Trophoblast cell (in vitro differentiated cells and primary cell): ENCODE measurements at regions not wholly inside any gene's neighbourhood (a gene's known extent, or its start where the extent isn't known, plus 50 kb on each side); places are given as distances from the start of the nearest gene placed in this dataset.

Experiments
- DNase-seq, 2 donors: peaks; one replicate each; pipeline ENCODE4 v3.0.0-alpha.2; 2016
- H2AFZ ChIP-seq: 2 replicates; pipeline ENCODE4 v1.6.1; 2013; ENCODE audit warnings: low read length, moderate library complexity, mild to moderate bottlenecking; ENCODE audit not compliant: insufficient read depth, poor library complexity
- H2AK5ac ChIP-seq: 2 replicates; pipeline ENCODE4 v1.6.1; 2013; ENCODE audit warnings: mild to moderate bottlenecking, low read length
- H2BK120ac ChIP-seq: 2 replicates; pipeline ENCODE4 v1.6.1; 2013; ENCODE audit warnings: low read length, mild to moderate bottlenecking, moderate library complexity; ENCODE audit not compliant: insufficient read depth, poor library complexity
- H2BK12ac ChIP-seq: 2 replicates; pipeline ENCODE4 v1.6.1; 2013; ENCODE audit warnings: mild to moderate bottlenecking, low read length, moderate library complexity
- H2BK5ac ChIP-seq: 2 replicates; pipeline ENCODE4 v1.6.1; 2013; ENCODE audit warnings: low read length, low read depth, moderate library complexity, mild to moderate bottlenecking; ENCODE audit not compliant: poor library complexity
- H3K14ac ChIP-seq: 2 replicates; pipeline ENCODE4 v1.6.1; 2013; ENCODE audit warnings: mild to moderate bottlenecking, low read length
- H3K18ac ChIP-seq: 2 replicates; pipeline ENCODE4 v1.6.1; 2013; ENCODE audit warnings: mild to moderate bottlenecking, low read length
- H3K23ac ChIP-seq: 2 replicates; pipeline ENCODE4 v1.6.1; 2013; ENCODE audit warnings: low read length
- H3K27ac ChIP-seq: 2 replicates; pipeline ENCODE4 v1.5.1; 2013; ENCODE audit warnings: low read depth, mild to moderate bottlenecking, inconsistent platforms, low read length, moderate library complexity
- H3K27me3 ChIP-seq: 2 replicates; pipeline ENCODE4 v1.6.1; 2013; ENCODE audit warnings: inconsistent platforms, mild to moderate bottlenecking, low read length, moderate library complexity; ENCODE audit not compliant: insufficient read depth
- H3K36me3 ChIP-seq, 2 experiments: 1 replicate in 1 of 2; 2 replicates in 1 of 2; pipeline ENCODE4 v1.6.1; 2013; ENCODE audit warnings: low read length in 2 of 2, mild to moderate bottlenecking in 2 of 2, moderate library complexity in 1 of 2; ENCODE audit not compliant: insufficient read depth in 2 of 2, control insufficient read depth in 1 of 2
- H3K4ac ChIP-seq: 2 replicates; pipeline ENCODE4 v1.6.1; 2013; ENCODE audit warnings: low read depth, mild to moderate bottlenecking, low read length, moderate library complexity
- H3K4me1 ChIP-seq, 2 experiments: 1 replicate in 1 of 2; 2 replicates in 1 of 2; pipeline ENCODE4 v1.6.1; 2013; ENCODE audit warnings: low read length in 2 of 2, mild to moderate bottlenecking in 2 of 2, moderate library complexity in 1 of 2; ENCODE audit not compliant: insufficient read depth in 2 of 2, control insufficient read depth in 1 of 2
- H3K4me2 ChIP-seq: 2 replicates; pipeline ENCODE4 v1.6.1; 2013; ENCODE audit warnings: inconsistent platforms, mild to moderate bottlenecking, low read length, moderate library complexity
- H3K4me3 ChIP-seq: 2 replicates; pipeline ENCODE4 v1.5.1; 2013; ENCODE audit warnings: mild to moderate bottlenecking, low read depth, low read length, inconsistent platforms
- H3K79me1 ChIP-seq: one replicate; pipeline ENCODE4 v1.6.1; 2013; ENCODE audit warnings: low read length
- H3K79me2 ChIP-seq: 2 replicates; pipeline ENCODE4 v1.6.1; 2013; ENCODE audit warnings: low read length, mild to moderate bottlenecking; ENCODE audit not compliant: control insufficient read depth, insufficient read depth, poor library complexity
- H3K9ac ChIP-seq: 2 replicates; pipeline ENCODE4 v1.6.1; 2013; ENCODE audit warnings: mild to moderate bottlenecking, low read length
- H3K9me3 ChIP-seq: 2 replicates; pipeline ENCODE4 v1.6.1; 2013; ENCODE audit warnings: low read depth, mild to moderate bottlenecking, control low read depth, inconsistent platforms, low read length; ENCODE audit not compliant: insufficient read depth
- H4K12ac ChIP-seq: 2 replicates; pipeline ENCODE4 v1.6.1; 2013; ENCODE audit warnings: low read depth, mild to moderate bottlenecking, low read length, moderate library complexity
- H4K8ac ChIP-seq: 2 replicates; pipeline ENCODE4 v1.6.1; 2013; ENCODE audit warnings: low read depth, mild to moderate bottlenecking, low read length, moderate library complexity
- H4K91ac ChIP-seq: one replicate; pipeline ENCODE4 v1.6.1; 2013; ENCODE audit warnings: low read depth, mild to moderate bottlenecking, low read length, moderate library complexity
- WGBS: extraction: QIAGEN DNeasy Blood & Tissue Kit; methylation state at CpG from one replicate; pipeline ENCODE4 v1.1.7; 2013; ENCODE audit warnings: missing lambda C conversion rate; ENCODE audit not compliant: insufficient read length, insufficient coverage; ENCODE audit errors: extremely low coverage; 5-methylcytosine and 5-hydroxymethylcytosine counted together

- H3K14ac ChIP-seq = no peak overlapping the region
- H3K79me1 ChIP-seq = no peaks in the 10 kb centered on the region
- H3K79me2 ChIP-seq = no peaks in the 10 kb centered on the region
- no peak overlapping the region for H4K8ac ChIP-seq
- H4K91ac ChIP-seq = no peak overlapping the region
- H3K36me3 ChIP-seq = no peaks in the 10 kb centered on the region
- H3K18ac ChIP-seq = no peak overlapping the region
- H4K12ac ChIP-seq = no peak overlapping the region
- H2AFZ ChIP-seq = no peak overlapping the region
- no peak overlapping the region for H3K23ac ChIP-seq
- no peak overlapping the region for H3K4ac ChIP-seq
- no peak overlapping the region for H3K9ac ChIP-seq
- H2BK12ac ChIP-seq = no peak overlapping the region
- H3K4me2 ChIP-seq = no peak overlapping the region
- H3K4me3 ChIP-seq = no peak overlapping the region
- no peak overlapping the region for H2BK120ac ChIP-seq
- no peak overlapping the region for H2BK5ac ChIP-seq
- no peak overlapping the region for H3K27ac ChIP-seq
- H2AK5ac ChIP-seq = no peak overlapping the region
- peaks cover 3% of the 10 kb centered on the region for H3K9me3 ChIP-seq
- WGBS = no CpG with 5 or more reads among the region's 11 CpGs
- no peaks in the 10 kb centered on the region for H3K4me1 ChIP-seq
- no peaks in the 10 kb centered on the region for H3K27me3 ChIP-seq
- no peak for DNase-seq
Observed at GRCh38 chr5:3049261-3049660, 297.8 kb upstream of the IRX2 start.

DNA sequence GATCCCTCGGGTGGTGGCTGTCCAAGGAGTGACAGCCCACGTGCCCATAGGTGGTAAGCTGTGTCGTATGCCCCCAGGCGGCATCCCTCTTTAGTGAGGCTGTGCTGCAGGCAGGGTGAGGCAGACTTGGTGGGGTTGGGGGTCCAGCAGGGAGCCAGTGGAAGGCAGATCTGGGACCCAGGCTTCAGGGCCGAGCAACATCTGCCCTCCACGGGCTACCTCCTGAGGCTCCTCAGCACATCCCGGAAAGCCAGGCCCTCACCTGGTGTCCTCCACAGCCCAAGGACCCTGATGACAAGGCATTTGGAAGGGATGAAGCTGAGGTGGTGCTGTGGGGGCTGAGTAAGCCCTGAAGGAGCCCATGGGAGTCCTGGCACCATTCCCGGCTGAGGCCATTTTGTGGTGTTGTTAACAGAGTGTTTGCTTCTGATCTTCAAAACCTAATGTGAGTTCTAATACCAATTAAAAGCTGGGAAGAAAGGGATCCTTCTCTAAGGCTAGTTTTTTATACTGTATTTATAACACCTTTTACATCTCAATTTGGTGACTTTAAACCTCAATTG lies 295.8 kb upstream of the IRX2 start:
- H4K12ac ChIP-seq = no peak overlapping the region
- no peak overlapping the region for H3K4ac ChIP-seq
- H4K91ac ChIP-seq = no peak overlapping the region
- no peak overlapping the region for H3K27ac ChIP-seq
- H3K4me1 ChIP-seq = no peaks in the 10 kb centered on the region
- no peak overlapping the region for H2BK5ac ChIP-seq
- H3K9ac ChIP-seq = no peak overlapping the region
- H4K8ac ChIP-seq = no peak overlapping the region
- DNase-seq = no peak
- H2BK12ac ChIP-seq = no peak overlapping the region
- no peaks in the 10 kb centered on the region for H3K36me3 ChIP-seq
- no peak overlapping the region for H3K14ac ChIP-seq
- H2AFZ ChIP-seq = no peak overlapping the region
- no peak overlapping the region for H3K23ac ChIP-seq
- no peak overlapping the region for H3K4me2 ChIP-seq
- no peaks in the 10 kb centered on the region for H3K79me2 ChIP-seq
- H2AK5ac ChIP-seq = no peak overlapping the region
- no peaks in the 10 kb centered on the region for H3K79me1 ChIP-seq
- no peaks in the 10 kb centered on the region for H3K27me3 ChIP-seq
- peaks cover 4% of the 10 kb centered on the region for H3K9me3 ChIP-seq
- no CpG with 5 or more reads among the region's 8 CpGs for WGBS
- no peak overlapping the region for H2BK120ac ChIP-seq
- no peak overlapping the region for H3K4me3 ChIP-seq
- H3K18ac ChIP-seq = no peak overlapping the region

GRCh38 chr5:3043600-3043999 lies 292.1 kb upstream of the IRX2 start:
- no peak overlapping the region for H3K18ac ChIP-seq
- no peak overlapping the region for H2BK5ac ChIP-seq
- no peak overlapping the region for H4K12ac ChIP-seq
- H3K23ac ChIP-seq = no peak overlapping the region
- H4K91ac ChIP-seq = no peak overlapping the region
- H3K14ac ChIP-seq = no peak overlapping the region
- no peaks in the 10 kb centered on the region for H3K36me3 ChIP-seq
- no peak overlapping the region for H2AFZ ChIP-seq
- H3K79me2 ChIP-seq = no peaks in the 10 kb centered on the region
- H3K4me2 ChIP-seq = no peak overlapping the region
- no peak overlapping the region for H2BK12ac ChIP-seq
- no peak overlapping the region for H3K9ac ChIP-seq
- no peak overlapping the region for H2AK5ac ChIP-seq
- H4K8ac ChIP-seq = no peak overlapping the region
- peaks cover 5% of the 10 kb centered on the region for H3K9me3 ChIP-seq
- H3K4me1 ChIP-seq = no peaks in the 10 kb centered on the region
- H3K27me3 ChIP-seq = no peaks in the 10 kb centered on the region
- H3K4ac ChIP-seq = no peak overlapping the region
- no peak for DNase-seq
- no peak overlapping the region for H2BK120ac ChIP-seq
- H3K27ac ChIP-seq = no peak overlapping the region
- no peak overlapping the region for H3K4me3 ChIP-seq
- H3K79me1 ChIP-seq = no peaks in the 10 kb centered on the region

- Histone ChIP-seq H2BK120ac (no peak overlapping the region), H4K12ac (no peak overlapping the region), H2AFZ (no peak overlapping the region), H4K91ac (no peak overlapping the region), H3K27me3 (no peaks in the 10 kb centered on the region), H3K36me3 (no peaks in the 10 kb centered on the region), H3K27ac (no peak overlapping the region), H2BK5ac (no peak overlapping the region), H3K4me3 (no peak overlapping the region), H2BK12ac (no peak overlapping the region), H3K14ac (no peak overlapping the region), H4K8ac (no peak overlapping the region), H3K79me2 (no peaks in the 10 kb centered on the region), H3K9ac (no peak overlapping the region), H3K4ac (no peak overlapping the region), H2AK5ac (no peak overlapping the region), H3K9me3 (peaks cover 1% of the 10 kb centered on the region), H3K23ac (no peak overlapping the region), H3K18ac (no peak overlapping the region), H3K79me1 (no peaks in the 10 kb centered on the region), H3K4me1 (no peaks in the 10 kb centered on the region), H3K4me2 (no peak overlapping the region)
- no CpG with 5 or more reads among the region's 4 CpGs for WGBS
- peak; percentile 15 to 71 for DNase-seq
Observed at GRCh38 chr5:3041001-3041400, 289.5 kb upstream of the IRX2 start.
